MM.1S (cell line): ENCODE measurements at regions not wholly inside any gene's neighbourhood (a gene's known extent, or its start where the extent isn't known, plus 50 kb on each side); places are given as distances from the start of the nearest gene placed in this dataset.

ENCODE experiments used
- DNase-seq: peaks from one replicate; pipeline ENCODE4 v3.0.0-alpha.2; 2015
- H2AFZ ChIP-seq: fragments of 300-600 bp; sonication (generic); 2 replicates; pipeline ENCODE4 v1.6.0; 2016; ENCODE audit warnings: antibody characterized with exemption, low read length
- H3F3A ChIP-seq: fragments of 300-600 bp; sonication (generic); 2 replicates; pipeline ENCODE4 v1.6.1; 2016; ENCODE audit warnings: mild to moderate bottlenecking, antibody characterized with exemption, low read length, moderate library complexity, mixed read lengths; ENCODE audit not compliant: insufficient read depth
- H3K27ac ChIP-seq: fragments of 300-600 bp; sonication (generic); 2 replicates; pipeline ENCODE4 v1.5.1; 2016; ENCODE audit warnings: mild to moderate bottlenecking, low read length
- H3K27me3 ChIP-seq: fragments of 300-600 bp; sonication (generic); replicated peaks from 2 replicates; pipeline ENCODE4 v1.6.0; 2016; ENCODE audit warnings: low read length; ENCODE audit not compliant: insufficient read depth
- H3K36me3 ChIP-seq: fragments of 300-600 bp; sonication (generic); replicated peaks from 2 replicates; pipeline ENCODE4 v1.6.1; 2016; ENCODE audit warnings: mild to moderate bottlenecking, low read length, mixed read lengths; ENCODE audit not compliant: insufficient read depth
- H3K4me1 ChIP-seq: fragments of 300-600 bp; sonication (generic); 2 replicates; pipeline ENCODE4 v1.6.1; 2016; ENCODE audit warnings: low read length, mixed read lengths
- H3K4me2 ChIP-seq: fragments of 300-600 bp; sonication (generic); 2 replicates; pipeline ENCODE4 v1.6.0; 2016; ENCODE audit warnings: low read depth, low read length
- H3K4me3 ChIP-seq: fragments of 300-600 bp; sonication (generic); 2 replicates; pipeline ENCODE4 v1.5.1; 2016; ENCODE audit warnings: low read length, mixed read lengths
- H3K79me2 ChIP-seq: fragments of 300-600 bp; sonication (generic); 2 replicates; pipeline ENCODE4 v1.6.1; 2016; ENCODE audit warnings: mixed run types, low read length, mixed read lengths
- H3K9ac ChIP-seq: fragments of 300-600 bp; sonication (generic); 2 replicates; pipeline ENCODE4 v1.6.1; 2016; ENCODE audit warnings: low read length, mixed read lengths
- H3K9me2 ChIP-seq: fragments of 300-600 bp; sonication (generic); replicated peaks from 2 replicates; pipeline ENCODE4 v1.6.1; 2016; ENCODE audit warnings: mild to moderate bottlenecking, low read length, mixed read lengths; ENCODE audit not compliant: insufficient read depth
- H3K9me3 ChIP-seq: fragments of 300-600 bp; sonication (generic); replicated peaks from 2 replicates; pipeline ENCODE4 v1.6.1; 2016; ENCODE audit warnings: mild to moderate bottlenecking, low read length, mixed read lengths; ENCODE audit not compliant: insufficient read depth
- H4K20me1 ChIP-seq: fragments of 300-600 bp; sonication (generic); 2 replicates; pipeline ENCODE4 v1.6.1; 2016; ENCODE audit warnings: mild to moderate bottlenecking, low read length, moderate library complexity, mixed read lengths; ENCODE audit not compliant: insufficient read depth
- CTCF ChIP-seq: fragments of 300-600 bp; sonication (generic); IDR thresholded peaks from 2 replicates; pipeline ENCODE4 v1.5.1; 2016; ENCODE audit warnings: antibody characterized with exemption, low read length, mixed read lengths
- EZH2 ChIP-seq: fragments of 300-600 bp; sonication (generic); optimal IDR thresholded peaks from 2 replicates; pipeline ENCODE3; 2017; ENCODE audit warnings: low read depth, mild to moderate bottlenecking, antibody characterized with exemption, low read length, mixed read lengths
- EZH2phosphoT487 ChIP-seq: fragments of 300-600 bp; sonication (generic); IDR thresholded peaks from 2 replicates; pipeline ENCODE4 v1.6.1; 2018; ENCODE audit warnings: antibody characterized with exemption, low read length

- H2AFZ ChIP-seq, result no peak overlapping the region
- no peaks in the 10 kb centered on the region for H3K79me2 ChIP-seq
- no peaks in the 10 kb centered on the region for H3K4me1 ChIP-seq
- H3K4me2 ChIP-seq, result no peak overlapping the region
- TF ChIP-seq EZH2 (no peak), CTCF (peak; percentile 36)
- no peaks in the 10 kb centered on the region for H3K36me3 ChIP-seq
- no peak overlapping the region for H3K9ac ChIP-seq
- DNase-seq, result no peak
- no peaks in the 10 kb centered on the region for H3K9me2 ChIP-seq
- H3F3A ChIP-seq, result no peaks in the 10 kb centered on the region
- no peaks in the 10 kb centered on the region for H3K9me3 ChIP-seq
- no peaks in the 10 kb centered on the region for H3K27me3 ChIP-seq
- H4K20me1 ChIP-seq, result no peaks in the 10 kb centered on the region
- H3K27ac ChIP-seq, result no peak overlapping the region
- H3K4me3 ChIP-seq, result no peak overlapping the region
Measured at GRCh38 chr9:581673-582497, 259.6 kb upstream of the DMRT1 start.

- Histone ChIP-seq H4K20me1 (no peaks in the 10 kb centered on the region), H3K4me3 (no peak overlapping the region), H3K9me2 (no peaks in the 10 kb centered on the region), H3K27ac (no peak overlapping the region), H3K4me1 (no peaks in the 10 kb centered on the region), H3K27me3 (no peaks in the 10 kb centered on the region), H3K79me2 (no peaks in the 10 kb centered on the region), H3K9ac (no peak overlapping the region), H3F3A (no peaks in the 10 kb centered on the region), H3K9me3 (no peaks in the 10 kb centered on the region), H2AFZ (no peak overlapping the region), H3K4me2 (no peak overlapping the region), H3K36me3 (no peaks in the 10 kb centered on the region)
- DNase-seq, result no peak
- no peak for TF ChIP-seq EZH2phosphoT487
- TF ChIP-seq EZH2, result no peak
- TF ChIP-seq CTCF, result no peak
Measured at GRCh38 chr9:582775-583174, 258.7 kb upstream of the DMRT1 start.

GRCh38 chr9:587527-587926 lies 254.0 kb upstream of the DMRT1 start:
- no peaks in the 10 kb centered on the region for H3K79me2 ChIP-seq

More at GRCh38 chr9:587527-587926, 254.0 kb upstream of the DMRT1 start:
- no peaks in the 10 kb centered on the region for H3K4me1 ChIP-seq
- no peak for DNase-seq
- no peaks in the 10 kb centered on the region for H3K9me2 ChIP-seq
- no peaks in the 10 kb centered on the region for H3F3A ChIP-seq
- no peak overlapping the region for H3K9ac ChIP-seq
- H3K36me3 ChIP-seq, result no peaks in the 10 kb centered on the region
- no peak overlapping the region for H3K27ac ChIP-seq
- H3K4me2 ChIP-seq, result no peak overlapping the region
- no peak for TF ChIP-seq EZH2
- TF ChIP-seq EZH2phosphoT487, result no peak
- TF ChIP-seq CTCF, result no peak
- H3K4me3 ChIP-seq, result no peak overlapping the region
- no peaks in the 10 kb centered on the region for H3K9me3 ChIP-seq
- H2AFZ ChIP-seq, result no peak overlapping the region
- no peaks in the 10 kb centered on the region for H4K20me1 ChIP-seq
- H3K27me3 ChIP-seq, result no peaks in the 10 kb centered on the region
